ENCODE measurements at regions not wholly inside any gene's neighbourhood (a gene's known extent, or its start where the extent isn't known, plus 50 kb on each side); places are given as distances from the start of the nearest gene placed in this dataset.

- peak; percentile 19 for DNase-seq (ENCODE audit: extremely low read depth, low read depth)
- TF ChIP-seq, protein P1, sequence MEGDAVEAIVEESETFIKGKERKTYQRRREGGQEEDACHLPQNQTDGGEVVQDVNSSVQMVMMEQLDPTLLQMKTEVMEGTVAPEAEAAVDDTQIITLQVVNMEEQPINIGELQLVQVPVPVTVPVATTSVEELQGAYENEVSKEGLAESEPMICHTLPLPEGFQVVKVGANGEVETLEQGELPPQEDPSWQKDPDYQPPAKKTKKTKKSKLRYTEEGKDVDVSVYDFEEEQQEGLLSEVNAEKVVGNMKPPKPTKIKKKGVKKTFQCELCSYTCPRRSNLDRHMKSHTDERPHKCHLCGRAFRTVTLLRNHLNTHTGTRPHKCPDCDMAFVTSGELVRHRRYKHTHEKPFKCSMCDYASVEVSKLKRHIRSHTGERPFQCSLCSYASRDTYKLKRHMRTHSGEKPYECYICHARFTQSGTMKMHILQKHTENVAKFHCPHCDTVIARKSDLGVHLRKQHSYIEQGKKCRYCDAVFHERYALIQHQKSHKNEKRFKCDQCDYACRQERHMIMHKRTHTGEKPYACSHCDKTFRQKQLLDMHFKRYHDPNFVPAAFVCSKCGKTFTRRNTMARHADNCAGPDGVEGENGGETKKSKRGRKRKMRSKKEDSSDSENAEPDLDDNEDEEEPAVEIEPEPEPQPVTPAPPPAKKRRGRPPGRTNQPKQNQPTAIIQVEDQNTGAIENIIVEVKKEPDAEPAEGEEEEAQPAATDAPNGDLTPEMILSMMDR (IDR thresholded peaks at IDR 0.05; ENCODE audit: low read depth, low read length, missing control alignments), result no peak
- H3K4me3 ChIP-seq (replicated peaks; ENCODE audit: low read depth, low read length), result no peak overlapping the region
Measured at GRCh38 chrX:74242050-74242449, 61.9 kb upstream of the ZCCHC13 start.

DNA sequence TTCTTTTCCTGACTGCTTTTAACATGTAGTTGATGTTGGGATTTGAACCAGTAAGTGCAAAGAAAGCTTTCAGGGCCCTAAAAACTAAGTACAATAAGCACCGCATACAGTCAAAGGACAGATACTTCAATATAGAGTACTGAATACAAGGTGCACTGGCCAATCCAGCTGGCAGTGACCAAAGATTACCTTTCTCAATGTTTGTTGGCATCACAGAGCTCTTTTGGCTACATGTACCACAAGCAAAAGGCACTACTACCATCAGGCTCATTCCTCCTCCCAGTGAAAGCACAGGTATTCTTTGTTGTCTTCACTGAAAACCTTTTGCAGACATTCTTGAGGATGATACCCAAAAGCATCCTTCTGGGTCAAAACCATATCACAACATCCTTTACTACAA lies 65.2 kb upstream of the ZCCHC13 start:
- H3K4me3 ChIP-seq (replicated peaks; ENCODE audit: low read depth, low read length), result no peak overlapping the region
- no peak for DNase-seq (ENCODE audit: extremely low read depth, low read depth)
- TF ChIP-seq, protein P1 (IDR thresholded peaks at IDR 0.05; ENCODE audit: low read depth, low read length, missing control alignments), result no peak

GRCh38 chrX:74234818-74235217 lies 69.2 kb upstream of the ZCCHC13 start:
- H3K4me3 ChIP-seq (replicated peaks; ENCODE audit: low read depth, low read length), result no peak overlapping the region
- TF ChIP-seq, protein P1 (IDR thresholded peaks at IDR 0.05; ENCODE audit: low read depth, low read length, missing control alignments), result no peak
- DNase-seq (ENCODE audit: extremely low read depth, low read depth), result no peak

GRCh38 chrX:74232859-74233258 lies 71.1 kb upstream of the ZCCHC13 start:
- H3K4me3 ChIP-seq (replicated peaks; ENCODE audit: low read depth, low read length), result no peak overlapping the region
- no peak for DNase-seq (ENCODE audit: extremely low read depth, low read depth)
- TF ChIP-seq, protein P1 (IDR thresholded peaks at IDR 0.05; ENCODE audit: low read depth, low read length, missing control alignments), result no peak

DNA sequence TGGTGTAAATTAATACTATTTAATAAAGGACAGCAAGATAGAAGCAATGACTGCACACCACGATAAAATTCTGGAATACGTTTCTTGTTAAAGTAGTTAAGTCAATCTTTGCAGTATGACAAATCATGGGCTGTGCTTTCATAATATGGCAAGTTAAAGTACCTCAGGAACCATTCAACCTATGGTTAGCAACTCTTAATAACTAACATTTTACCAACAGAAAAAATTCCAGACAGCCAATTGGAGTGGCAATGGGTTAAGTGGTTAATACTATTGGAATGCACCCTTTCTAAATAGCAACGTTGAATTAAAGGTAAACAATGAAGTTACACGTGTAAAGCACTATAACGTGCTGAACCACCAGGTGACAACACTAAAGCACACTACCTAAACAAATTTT lies 72.4 kb upstream of the ZCCHC13 start:
- TF ChIP-seq, protein P1 (IDR thresholded peaks at IDR 0.05; ENCODE audit: low read depth, low read length, missing control alignments), result no peak
- DNase-seq (ENCODE audit: extremely low read depth, low read depth), result no peak
- no peak overlapping the region for H3K4me3 ChIP-seq (replicated peaks; ENCODE audit: low read depth, low read length)

DNA sequence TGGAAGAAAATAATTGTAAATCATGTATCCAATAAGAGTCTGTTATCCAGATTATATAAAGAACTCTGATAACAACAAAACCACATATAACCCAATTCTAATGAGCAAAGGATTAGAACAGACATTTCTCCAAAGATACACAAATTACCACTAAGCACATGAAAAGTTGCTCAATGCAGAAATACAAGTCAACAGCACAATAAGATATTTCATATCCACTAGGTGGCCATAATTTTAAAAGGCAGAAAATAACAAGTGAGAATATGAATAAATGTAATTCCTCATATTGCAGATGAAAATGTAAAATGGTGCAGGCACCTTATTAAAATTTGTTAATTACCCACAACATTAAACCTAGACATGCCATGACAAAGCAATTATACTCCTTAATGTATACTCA lies 73.9 kb upstream of the ZCCHC13 start:
- DNase-seq (ENCODE audit: extremely low read depth, low read depth), result no peak
- H3K4me3 ChIP-seq (replicated peaks; ENCODE audit: low read depth, low read length), result no peak overlapping the region
- TF ChIP-seq, protein P1 (IDR thresholded peaks at IDR 0.05; ENCODE audit: low read depth, low read length, missing control alignments), result no peak

- DNase-seq (ENCODE audit: extremely low read depth, low read depth), result no peak
- H3K4me3 ChIP-seq (replicated peaks; ENCODE audit: low read depth, low read length), result no peak overlapping the region
- TF ChIP-seq, protein P1 (IDR thresholded peaks at IDR 0.05; ENCODE audit: low read depth, low read length, missing control alignments), result no peak
Measured at GRCh38 chrX:74225111-74225510, 78.9 kb upstream of the ZCCHC13 start.
